Prostate gland (tissue), 2 donors: ENCODE measurements at regions not wholly inside any gene's neighbourhood (a gene's known extent, or its start where the extent isn't known, plus 50 kb on each side); places are given as distances from the start of the nearest gene placed in this dataset.

Source experiments
- DNase-seq: peaks from one replicate; pipeline ENCODE4 v3.0.0-alpha.2; 2019; ENCODE audit warnings: low spot score
- H3K27ac ChIP-seq, 2 donors: fragments of 200-600 bp; sonication (generic); 2 replicates each; pipeline ENCODE4 v1.5.1; 2017 to 2019
- H3K27me3 ChIP-seq: fragments of 200-600 bp; sonication (generic); replicated peaks from 2 replicates; pipeline ENCODE4 v1.5.1; 2019; ENCODE audit not compliant: insufficient read depth
- H3K36me3 ChIP-seq, 2 donors: fragments of 200-600 bp; sonication (generic); 1 replicate in 1 of 2; 2 replicates in 1 of 2; pipeline versions ENCODE4 v1.5.1 to v1.8.1; 2017 to 2019
- H3K4me1 ChIP-seq: fragments of 200-600 bp; sonication (generic); replicated peaks from 2 replicates; pipeline ENCODE4 v1.5.1; 2019
- H3K4me3 ChIP-seq, 2 donors: fragments of 200-600 bp; sonication (generic); 2 replicates each; pipeline ENCODE4 v1.5.1; 2017 to 2019
- H3K9me3 ChIP-seq: fragments of 200-600 bp; sonication (generic); 2 replicates; pipeline ENCODE4 v1.5.1; 2017
- CTCF ChIP-seq, 4 experiments: fragments of 200-600 bp in 2 of 4; fragments of 450-650 bp in 2 of 4; sonication (generic) in 2 of 4; IDR thresholded peaks; 1 replicate in 3 of 4; 2 replicates in 1 of 4; pipeline ENCODE4 v1.5.1; 2016 to 2019; ENCODE audit warnings: antibody characterized with exemption in 4 of 4, mild to moderate bottlenecking in 2 of 4, moderate library complexity in 2 of 4
- POLR2A ChIP-seq: fragments of 450-650 bp; IDR thresholded peaks from one replicate; pipeline ENCODE4 v1.6.1; 2016; ENCODE audit warnings: antibody characterized with exemption, mild to moderate bottlenecking
- POLR2AphosphoS5 ChIP-seq: sonication (generic); formaldehyde crosslinking; IDR thresholded peaks from one replicate; pipeline ENCODE4 v1.6.1; 2017; ENCODE audit warnings: antibody characterized with exemption
- WGBS: methylation state at CpG from one replicate; pipeline ENCODE4 v1.1.5; 2018; 5-methylcytosine and 5-hydroxymethylcytosine counted together
- intact Hi-C: fragments of 100-400 bp; cut with DNase I; formaldehyde crosslinking; loops from one replicate; pipeline ENCODE4 v1.14.2; 2022

- no peaks in the 10 kb centered on the region for H3K9me3 ChIP-seq
- no peaks in the 10 kb centered on the region for H3K4me1 ChIP-seq
- DNase-seq: no peak
- TF ChIP-seq POLR2AphosphoS5: no peak
- no peak for TF ChIP-seq POLR2A
- TF ChIP-seq CTCF (IDR thresholded peaks at IDR 0.05): no peak
- no peaks in the 10 kb centered on the region for H3K36me3 ChIP-seq
- H3K27ac ChIP-seq: no peak overlapping the region
- no peaks in the 10 kb centered on the region for H3K27me3 ChIP-seq
- intact Hi-C loops: no loop called here
- H3K4me3 ChIP-seq: no peak overlapping the region
- 61% methylated on average over 6 of the region's 6 CpGs for WGBS
These were observed 92.6 kb downstream of the ERMARD start for GRCh38 chr6:169843991-169844390.

GRCh38 chr6:169843110-169843509 lies 91.7 kb downstream of the ERMARD start:
- intact Hi-C loops: no loop called here
- no peak for DNase-seq
- WGBS: 89% methylated on average over 5 of the region's 5 CpGs
- H3K36me3 ChIP-seq: no peaks in the 10 kb centered on the region
- H3K4me3 ChIP-seq: no peak overlapping the region
- no peak for TF ChIP-seq POLR2A
- no peak for TF ChIP-seq CTCF (IDR thresholded peaks at IDR 0.05)
- no peak for TF ChIP-seq POLR2AphosphoS5
- H3K27ac ChIP-seq: no peak overlapping the region
- no peaks in the 10 kb centered on the region for H3K27me3 ChIP-seq
- H3K4me1 ChIP-seq: no peaks in the 10 kb centered on the region
- H3K9me3 ChIP-seq: no peaks in the 10 kb centered on the region

DNA sequence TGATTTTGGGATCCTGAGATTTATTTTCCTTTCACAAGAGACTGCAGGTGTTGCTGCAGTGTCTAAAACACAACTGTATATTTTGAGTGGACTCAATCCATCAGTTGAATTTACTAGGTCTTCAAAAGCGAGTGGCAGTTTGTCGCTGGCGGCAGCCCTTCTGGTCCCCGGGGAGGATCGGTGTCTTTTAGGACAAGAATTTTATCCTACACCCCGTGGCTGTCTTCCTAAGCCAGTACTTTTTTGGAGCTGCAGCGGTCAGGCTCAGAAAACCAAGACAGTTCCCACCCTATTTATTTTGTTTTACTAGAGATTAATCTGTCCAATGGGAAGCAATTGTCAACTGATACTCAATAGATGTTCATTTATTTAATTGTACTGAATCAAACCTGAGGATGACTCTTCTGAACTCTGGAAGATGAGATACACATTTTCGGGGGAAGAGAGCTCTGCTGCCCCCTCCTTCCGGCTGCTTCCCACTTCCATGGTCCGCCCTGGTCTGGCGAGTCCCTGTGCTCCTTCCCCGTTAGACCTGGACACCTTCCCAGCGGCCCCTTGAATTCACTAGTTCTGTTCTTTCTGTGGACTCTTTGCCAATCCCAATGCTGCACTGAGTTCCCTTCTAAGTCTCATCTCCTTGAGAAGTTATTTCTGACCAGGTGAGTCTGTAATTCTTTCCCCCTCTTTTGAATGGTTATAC lies 90.6 kb downstream of the ERMARD start:
- Histone ChIP-seq H3K27me3 (no peaks in the 10 kb centered on the region), H3K4me3 (no peak overlapping the region), H3K4me1 (no peaks in the 10 kb centered on the region), H3K36me3 (no peaks in the 10 kb centered on the region), H3K27ac (no peak overlapping the region), H3K9me3 (no peaks in the 10 kb centered on the region)
- DNase-seq: no peak
- TF ChIP-seq POLR2A (no peak), CTCF (IDR thresholded peaks at IDR 0.05) (no peak), POLR2AphosphoS5 (no peak)
- 77% methylated on average over 13 of the region's 13 CpGs for WGBS
- intact Hi-C loops: no loop called here

DNA sequence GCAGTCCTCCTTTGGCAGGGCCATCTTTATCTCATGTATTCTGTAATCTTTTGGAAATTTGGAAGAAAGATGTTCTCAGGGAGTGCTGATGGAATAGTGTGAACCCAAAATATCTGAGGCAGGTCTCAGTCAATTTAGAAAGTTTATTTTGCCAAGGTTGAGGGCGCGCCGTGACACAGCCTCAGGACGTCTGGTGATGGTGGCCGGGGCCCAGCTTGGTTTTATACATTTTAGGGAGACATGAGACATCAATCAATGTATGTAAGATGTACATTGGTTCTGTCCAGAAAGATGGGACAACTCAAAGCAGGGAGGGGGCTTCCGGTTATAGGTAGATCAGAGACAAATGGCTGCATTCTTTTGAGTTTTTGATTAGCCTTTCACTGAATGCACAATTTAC lies 89.8 kb downstream of the ERMARD start:
- Histone ChIP-seq H3K36me3 (no peaks in the 10 kb centered on the region), H3K9me3 (no peaks in the 10 kb centered on the region), H3K27me3 (no peaks in the 10 kb centered on the region), H3K4me1 (no peaks in the 10 kb centered on the region), H3K4me3 (no peak overlapping the region), H3K27ac (no peak overlapping the region)
- no peak for DNase-seq
- intact Hi-C loops: no loop called here
- no peak for TF ChIP-seq POLR2A
- TF ChIP-seq CTCF (IDR thresholded peaks at IDR 0.05): no peak
- no peak for TF ChIP-seq POLR2AphosphoS5
- 89% methylated on average over 6 of the region's 6 CpGs for WGBS

DNA sequence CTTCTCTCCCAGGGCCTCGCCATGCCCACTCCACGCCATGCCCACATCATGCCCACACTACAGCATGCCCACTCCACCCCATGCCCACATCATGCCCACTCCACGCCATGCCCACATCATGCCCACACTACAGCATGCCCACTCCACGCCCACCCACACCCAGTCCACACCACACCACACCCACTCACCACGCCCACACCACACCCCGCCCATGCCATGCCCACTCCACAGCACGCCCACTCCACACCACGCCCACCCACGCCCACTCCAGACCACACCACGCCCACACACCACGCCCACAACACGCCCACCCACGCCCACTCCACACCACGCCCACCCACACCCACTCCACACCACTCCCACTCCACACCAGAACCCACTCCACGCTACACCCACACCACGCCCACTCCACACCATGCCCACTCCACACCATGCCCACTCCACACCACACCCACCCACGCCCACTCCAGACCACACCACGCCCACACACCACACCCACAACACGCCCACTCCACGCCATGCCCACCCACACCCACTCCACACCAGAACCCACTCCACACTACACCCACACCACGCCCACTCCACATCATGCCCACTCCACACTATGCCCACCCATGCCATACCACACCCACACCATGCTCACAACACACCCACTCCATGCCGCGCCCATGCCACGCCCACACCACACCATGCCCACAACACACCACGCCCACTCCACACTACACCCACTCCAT lies 88.6 kb downstream of the ERMARD start:
- Histone ChIP-seq H3K9me3 (no peaks in the 10 kb centered on the region), H3K27ac (no peak overlapping the region), H3K36me3 (no peaks in the 10 kb centered on the region), H3K4me1 (no peaks in the 10 kb centered on the region), H3K4me3 (no peak overlapping the region), H3K27me3 (no peaks in the 10 kb centered on the region)
- DNase-seq: peak; percentile 3
- intact Hi-C loops: no loop called here
- TF ChIP-seq POLR2AphosphoS5 (no peak), CTCF (IDR thresholded peaks at IDR 0.05) (no peak), POLR2A (no peak)
- 92% methylated on average over 25 of the region's 25 CpGs for WGBS
